ENCODE measurements at regions not wholly inside any gene's neighbourhood (a gene's known extent, or its start where the extent isn't known, plus 50 kb on each side); places are given as distances from the start of the nearest gene placed in this dataset.

- no peak for TF ChIP-seq CTCF (IDR thresholded peaks at IDR 0.05)
- no peak for TF ChIP-seq POLR2A (IDR thresholded peaks at IDR 0.05)
These were observed 189.5 kb upstream of the HMGA2 start for GRCh38 chr12:65634626-65635331.
